HG03442 (cell line): ENCODE measurements at regions not wholly inside any gene's neighbourhood (a gene's known extent, or its start where the extent isn't known, plus 50 kb on each side); places are given as distances from the start of the nearest gene placed in this dataset.
"Not testable (repeated sequence)": the region's sequence is repeated elsewhere in the genome, so short reads cannot be mapped to it uniquely, and the experiment has no call there.

Experiments used
- ATAC-seq: cut with Tn5 transposase; IDR thresholded peaks from one replicate; pipeline ENCODE4 v1.9.1; 2021; ENCODE audit warnings: mild to moderate bottlenecking, moderate library complexity; ENCODE audit not compliant: unreplicated experiment

- ATAC-seq = no peak
Measured at GRCh38 chr21:41612674-41613532, 104.9 kb upstream of the TMPRSS2 start.

DNA sequence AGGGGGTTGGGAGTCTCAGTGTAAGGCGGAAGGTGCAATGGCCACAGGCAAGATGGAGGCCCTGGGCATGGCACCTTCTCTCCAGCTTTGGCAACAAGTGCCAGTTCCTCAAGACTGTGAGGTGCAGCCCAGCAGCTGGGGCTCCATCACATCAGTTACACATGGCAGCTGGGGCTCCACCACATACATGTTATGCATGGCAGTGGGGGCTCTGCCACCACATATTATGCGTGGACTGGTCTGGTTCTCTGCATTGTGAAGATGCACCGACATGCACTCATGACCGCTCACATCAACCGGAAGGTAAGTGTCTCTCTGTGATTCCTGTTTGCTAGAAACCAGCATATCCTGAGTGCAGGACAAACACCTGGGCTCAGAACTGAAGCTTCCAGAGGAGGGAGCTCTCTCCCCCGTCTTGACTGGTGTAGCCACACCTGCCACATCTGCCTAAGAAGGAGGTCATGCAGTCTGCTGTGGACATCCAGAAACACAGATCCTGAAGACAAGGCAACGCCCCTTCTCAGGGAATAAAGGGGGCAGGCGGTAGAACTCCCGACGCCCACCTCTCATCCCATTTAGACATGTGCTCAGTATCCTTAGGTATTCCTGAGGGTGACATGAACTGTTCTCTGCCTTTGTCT is 104.1 kb upstream of the TMPRSS2 start:
- ATAC-seq = no peak

DNA sequence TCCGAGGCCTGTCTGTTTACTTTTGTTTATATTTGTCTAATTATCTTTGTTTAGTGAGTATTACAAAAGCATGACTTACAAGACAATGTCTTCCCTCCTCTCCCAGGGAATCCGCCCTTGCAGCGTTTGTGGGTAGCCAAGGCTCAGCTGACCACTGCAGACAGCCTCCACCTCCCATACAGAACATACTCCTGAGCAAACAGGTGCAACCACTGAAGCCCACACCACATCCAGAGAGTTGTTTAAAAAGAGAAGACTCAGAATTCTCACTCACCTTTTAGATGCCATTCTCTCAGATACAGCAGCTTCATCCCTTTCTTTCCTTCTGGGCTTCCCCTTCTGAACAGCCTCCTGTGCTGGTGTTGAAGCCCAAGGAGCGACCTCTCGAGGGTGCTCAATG is 103.5 kb upstream of the TMPRSS2 start:
- no peak for ATAC-seq

GRCh38 chr21:41610840-41611115 is 102.8 kb upstream of the TMPRSS2 start:
- not testable (repeated sequence) for ATAC-seq

DNA sequence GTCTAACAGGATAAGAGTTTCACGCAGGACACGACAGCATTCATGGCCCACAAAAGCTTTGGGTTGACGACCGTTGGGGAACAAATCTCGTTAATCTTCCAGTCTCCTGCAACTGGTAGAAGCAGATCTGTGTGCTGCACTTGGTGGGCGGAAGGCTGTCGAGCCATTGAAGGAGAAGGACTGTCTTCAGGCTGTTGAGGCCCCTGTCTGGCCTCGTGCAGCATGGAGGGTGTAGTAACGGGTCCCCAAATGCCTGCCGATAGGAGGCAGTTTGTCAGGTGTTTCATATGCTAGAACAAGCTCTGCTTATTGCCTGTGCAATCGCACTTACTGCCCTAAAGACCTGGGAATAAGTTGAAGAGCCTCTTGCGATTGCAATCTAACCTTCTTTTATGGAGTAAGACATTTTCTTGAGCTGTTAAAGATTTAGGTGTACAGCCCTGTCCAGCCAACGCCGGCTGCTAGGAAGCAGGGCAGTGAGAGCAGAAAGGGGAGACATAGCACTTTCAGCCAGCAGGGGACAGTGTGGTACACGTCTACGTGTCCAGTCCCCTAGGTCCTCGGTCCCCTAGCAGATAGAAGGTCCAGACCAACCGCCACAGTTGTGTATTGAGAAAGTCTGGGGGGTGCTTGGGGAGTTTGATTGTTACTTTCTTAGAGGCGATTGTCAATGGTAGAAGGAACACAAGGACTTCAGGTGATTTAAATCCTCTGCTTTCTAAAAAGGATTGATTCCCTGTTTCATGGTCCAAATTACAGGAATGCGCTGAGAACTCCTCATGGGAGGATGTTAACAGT is 102.3 kb upstream of the TMPRSS2 start:
- no peak for ATAC-seq

GRCh38 chr21:41606706-41607105 is 98.7 kb upstream of the TMPRSS2 start:
- ATAC-seq = no peak

GRCh38 chr21:41605934-41606285 is 98.0 kb upstream of the TMPRSS2 start:
- ATAC-seq = no peak

GRCh38 chr21:41605178-41605933 is 97.4 kb upstream of the TMPRSS2 start:
- ATAC-seq = no peak

- ATAC-seq = no peak
Measured at GRCh38 chr21:41604583-41605041, 96.7 kb upstream of the TMPRSS2 start.

DNA sequence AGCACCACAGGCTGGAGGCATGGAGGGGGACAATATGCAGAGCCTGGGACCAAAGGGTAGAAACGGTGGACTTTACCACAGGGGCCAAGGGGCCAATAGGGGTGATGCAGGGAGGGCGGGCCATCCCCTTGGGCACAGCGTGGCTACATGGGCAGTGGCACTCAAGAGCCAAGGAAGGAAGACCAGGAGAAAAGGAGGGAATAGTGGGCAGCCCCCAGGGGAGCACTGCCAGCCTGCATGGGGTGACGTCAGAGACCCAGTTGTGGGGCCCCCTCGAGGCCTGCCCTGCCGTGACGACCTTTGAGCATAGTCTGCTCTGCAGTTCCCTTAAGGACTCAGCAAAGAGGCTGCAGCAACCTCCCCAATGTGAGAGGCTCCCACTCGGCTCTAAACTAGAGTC is 95.5 kb upstream of the TMPRSS2 start:
- ATAC-seq = no peak

GRCh38 chr21:41602531-41602930 is 94.6 kb upstream of the TMPRSS2 start:
- no peak for ATAC-seq

GRCh38 chr21:41601573-41602368 is 93.8 kb upstream of the TMPRSS2 start:
- ATAC-seq = no peak

DNA sequence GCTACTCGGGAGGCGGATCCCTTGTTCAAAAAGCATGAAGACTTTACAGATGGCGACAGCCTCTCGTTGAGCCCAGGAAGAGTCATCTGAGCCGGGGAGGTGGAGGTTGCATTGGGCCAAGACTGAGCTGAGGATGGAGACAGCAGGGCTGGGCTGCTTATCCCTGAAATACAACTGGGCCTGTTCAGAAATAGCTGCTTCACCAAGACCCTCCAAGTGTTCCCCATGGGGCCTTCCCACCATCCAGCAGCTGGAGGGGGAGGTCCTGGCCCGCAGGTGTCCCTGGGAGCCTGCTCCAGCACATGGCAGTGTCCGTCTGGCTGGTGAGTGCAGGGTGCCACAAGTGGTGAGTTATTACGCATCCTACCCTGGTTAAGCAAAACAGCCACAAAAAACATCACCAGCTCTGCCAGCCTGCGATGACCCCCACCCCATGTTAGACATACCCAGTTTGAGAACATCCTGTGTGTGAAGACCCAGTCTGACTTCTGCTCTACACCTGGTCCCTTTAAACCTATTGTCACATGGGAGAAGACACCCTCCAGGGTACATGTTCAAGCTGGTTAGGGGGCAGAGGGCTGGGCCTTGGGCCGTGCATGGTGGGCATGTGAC is 93.1 kb upstream of the TMPRSS2 start:
- ATAC-seq = no peak

- ATAC-seq = no peak
Measured at GRCh38 chr21:41600556-41600955, 92.6 kb upstream of the TMPRSS2 start.

- ATAC-seq = no peak
Measured at GRCh38 chr21:41600116-41600515, 92.2 kb upstream of the TMPRSS2 start.

DNA sequence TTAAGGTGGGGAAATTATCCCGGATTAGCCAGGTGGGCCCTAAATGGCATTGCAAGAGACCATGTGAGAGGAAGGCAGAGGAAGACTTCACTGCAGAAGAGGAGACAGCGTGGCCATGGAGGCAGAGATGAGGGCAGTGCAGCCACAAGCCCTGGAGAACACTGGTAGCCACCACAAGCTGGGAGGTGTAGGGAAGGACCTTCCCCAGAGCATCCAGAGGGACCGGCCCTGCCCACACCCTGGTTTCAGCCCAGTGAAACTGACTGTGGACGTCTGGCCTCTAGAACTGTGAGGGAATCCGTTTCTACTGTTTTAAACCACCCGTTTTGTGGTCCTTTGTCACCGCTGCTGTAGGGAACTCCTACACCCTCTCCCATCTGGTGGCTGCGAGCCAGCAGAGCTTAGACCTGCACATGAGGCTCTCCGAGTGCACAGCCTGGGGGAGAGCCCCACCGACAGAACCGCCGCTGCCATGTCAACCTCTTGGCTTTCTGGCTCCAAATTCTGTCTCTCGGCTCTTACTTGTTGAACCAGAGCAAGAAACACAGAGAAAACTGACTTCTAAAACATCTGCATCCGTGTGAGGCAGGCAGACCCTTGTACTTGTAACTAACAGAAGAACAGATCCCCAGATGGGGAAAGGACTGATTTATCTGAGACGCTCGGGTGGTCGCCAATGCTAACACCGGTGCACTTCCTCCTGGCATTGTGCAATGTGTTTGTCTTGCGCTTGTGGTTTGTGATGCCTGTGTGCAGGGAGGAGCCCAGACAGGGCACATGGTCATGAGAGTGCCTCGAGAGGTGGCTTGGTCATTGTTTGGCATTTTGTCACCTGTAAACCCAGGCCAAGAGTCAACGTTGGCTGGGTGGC is 90.8 kb upstream of the TMPRSS2 start:
- no peak for ATAC-seq

GRCh38 chr21:41597811-41598231 is 89.9 kb upstream of the TMPRSS2 start:
- no peak for ATAC-seq

DNA sequence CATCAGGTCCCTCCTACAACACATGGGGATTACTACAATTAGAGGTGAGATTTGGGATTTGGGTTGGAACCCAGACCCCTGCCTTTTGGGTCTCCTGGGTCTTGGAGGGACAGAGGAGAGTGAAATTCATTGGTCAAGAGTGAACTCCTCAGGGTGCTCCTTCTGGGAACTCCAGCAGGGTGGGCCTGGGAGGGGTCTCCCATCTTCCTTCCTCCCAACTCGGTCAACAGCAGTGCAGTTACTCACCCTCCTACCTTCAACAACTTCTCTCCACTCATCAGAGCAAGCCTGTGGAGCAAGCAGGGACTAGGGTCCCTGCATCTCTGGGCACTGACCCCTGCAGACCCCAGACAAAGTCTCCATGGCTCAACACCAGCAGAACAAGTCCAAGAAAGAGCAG is 89.3 kb upstream of the TMPRSS2 start:
- ATAC-seq = no peak
